HG03139 (cell line): ENCODE measurements at regions not wholly inside any gene's neighbourhood (a gene's known extent, or its start where the extent isn't known, plus 50 kb on each side); places are given as distances from the start of the nearest gene placed in this dataset.
"Not testable (repeated sequence)": the region's sequence is repeated elsewhere in the genome, so short reads cannot be mapped to it uniquely, and the experiment has no call there.

Experiments used
- ATAC-seq: cut with Tn5 transposase; IDR thresholded peaks from one replicate; pipeline ENCODE4 v1.9.1; 2021; ENCODE audit not compliant: unreplicated experiment

GRCh38 chr5:153939101-153939500 is 99.6 kb downstream of the FAM114A2 start:
- no peak for ATAC-seq

GRCh38 chr5:153938191-153938842 is 100.4 kb downstream of the FAM114A2 start:
- no peak for ATAC-seq

- ATAC-seq = no peak
Observed at GRCh38 chr5:153937661-153938060, 101.0 kb downstream of the FAM114A2 start.

- ATAC-seq = not testable (repeated sequence)
Observed at GRCh38 chr5:153935151-153935550, 103.6 kb downstream of the FAM114A2 start.

GRCh38 chr5:153926201-153926600 is 112.5 kb downstream of the FAM114A2 start:
- no peak for ATAC-seq

- ATAC-seq = no peak
Observed at GRCh38 chr5:153919161-153919560, 119.5 kb downstream of the FAM114A2 start.

DNA sequence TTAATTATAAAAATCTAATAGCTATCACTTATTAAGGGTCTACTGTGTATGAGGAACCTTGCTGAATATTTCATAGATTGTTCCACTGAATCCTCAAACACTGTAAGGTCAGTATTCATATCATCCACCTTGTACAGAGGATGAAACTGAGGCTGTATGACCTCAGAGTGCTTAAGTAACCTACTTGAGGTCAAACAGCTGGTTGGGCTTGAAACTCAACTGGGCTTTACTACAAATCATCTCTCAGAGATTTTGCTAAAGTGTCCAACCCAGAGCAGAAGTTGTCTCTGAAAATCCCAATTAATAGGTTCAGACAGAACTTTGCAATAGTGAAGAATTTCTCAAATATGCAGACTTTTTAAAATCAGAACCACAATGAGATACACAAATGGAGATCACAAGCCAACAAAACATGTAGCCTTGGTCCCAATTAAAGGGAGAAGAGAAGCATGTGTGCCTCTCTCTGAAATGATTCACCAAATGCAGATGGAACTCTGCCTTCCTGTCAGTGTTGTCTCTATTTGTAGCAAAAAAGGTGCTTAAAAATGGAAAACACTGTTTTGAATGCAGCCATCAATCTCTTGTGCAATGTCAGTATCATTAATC is 131.4 kb downstream of the FAM114A2 start:
- ATAC-seq = no peak

DNA sequence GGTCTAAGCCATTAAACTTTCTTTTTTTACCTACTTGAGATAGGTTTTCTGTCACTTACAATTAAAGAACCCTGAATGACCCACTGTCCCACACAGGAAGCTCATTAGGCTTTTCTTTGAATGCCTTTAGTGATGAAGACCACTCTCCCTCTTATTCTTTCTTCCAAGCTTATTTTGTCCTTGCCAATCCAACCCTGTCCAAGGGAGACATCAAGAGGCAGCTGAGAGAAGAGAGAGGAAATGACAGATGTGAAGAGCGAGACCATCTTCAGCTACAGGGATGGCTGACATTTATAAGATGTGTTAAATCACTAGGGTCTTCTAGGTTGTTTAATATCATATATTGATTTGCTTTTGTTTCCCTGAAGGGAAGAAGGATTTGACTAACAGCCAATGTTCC is 133.5 kb downstream of the FAM114A2 start:
- ATAC-seq = no peak

DNA sequence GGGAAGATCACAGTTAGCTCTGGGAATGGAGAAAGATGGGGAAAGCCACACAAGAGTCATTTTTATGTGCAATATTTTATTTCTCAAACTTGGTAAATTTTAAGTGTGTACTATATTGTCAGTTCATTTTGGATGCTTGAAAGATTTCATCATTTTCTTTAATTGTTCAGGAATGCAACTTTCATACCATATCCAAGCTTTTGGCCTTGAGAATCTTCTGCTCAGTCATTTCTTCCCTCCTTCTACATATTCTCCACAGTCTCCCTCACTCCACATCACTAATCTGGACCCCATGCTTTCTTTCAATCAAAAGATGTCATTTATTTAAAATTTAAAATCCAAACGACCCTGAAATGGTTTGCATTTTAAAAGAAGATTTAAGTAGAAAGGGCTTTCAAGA is 135.4 kb downstream of the FAM114A2 start:
- ATAC-seq = no peak

- no peak for ATAC-seq
Observed at GRCh38 chr5:153902016-153902415, 136.7 kb downstream of the FAM114A2 start.

- no peak for ATAC-seq
Observed at GRCh38 chr5:153901449-153901848, 137.3 kb downstream of the FAM114A2 start.

GRCh38 chr5:153900703-153901395 is 137.9 kb downstream of the FAM114A2 start:
- no peak for ATAC-seq

DNA sequence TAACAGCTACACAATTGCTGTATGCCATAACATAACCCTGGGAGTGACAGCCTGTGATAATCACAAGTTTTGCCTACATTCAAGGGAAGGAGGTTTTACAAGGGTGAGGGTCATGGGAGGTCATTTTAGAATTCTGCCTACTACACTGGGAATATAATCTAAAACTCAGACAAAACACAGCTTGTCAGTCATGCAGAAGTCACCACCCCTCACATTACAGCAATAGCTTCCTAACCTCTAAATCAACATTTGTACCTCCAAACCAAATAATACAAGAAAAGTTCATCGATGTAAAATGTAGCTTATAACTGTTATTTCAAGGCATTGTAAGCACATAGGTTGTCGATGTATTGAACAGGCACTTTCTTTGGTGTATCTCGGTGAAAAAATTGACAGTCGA is 139.0 kb downstream of the FAM114A2 start:
- no peak for ATAC-seq

GRCh38 chr5:153896701-153897100 is 142.0 kb downstream of the FAM114A2 start:
- peak; percentile 100 for ATAC-seq

DNA sequence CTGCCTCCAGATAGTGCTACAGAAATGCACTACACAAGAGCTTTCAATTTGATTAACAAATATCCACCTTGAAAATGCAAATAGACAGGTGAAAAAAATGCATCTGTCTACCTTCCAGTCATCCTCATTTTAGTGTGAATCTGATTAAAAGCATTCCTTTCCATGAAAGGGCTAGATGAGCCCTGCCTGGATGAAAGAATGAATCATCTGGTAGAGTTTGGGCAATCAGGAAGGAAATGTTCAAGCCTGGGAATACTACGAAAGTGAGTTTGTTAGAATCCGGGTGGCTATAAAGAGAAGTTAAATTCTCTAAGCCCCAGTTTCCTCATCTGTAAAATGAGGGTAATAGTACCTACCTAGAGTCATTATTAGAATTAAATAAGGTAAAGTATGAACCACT is 142.6 kb downstream of the FAM114A2 start:
- ATAC-seq = no peak

DNA sequence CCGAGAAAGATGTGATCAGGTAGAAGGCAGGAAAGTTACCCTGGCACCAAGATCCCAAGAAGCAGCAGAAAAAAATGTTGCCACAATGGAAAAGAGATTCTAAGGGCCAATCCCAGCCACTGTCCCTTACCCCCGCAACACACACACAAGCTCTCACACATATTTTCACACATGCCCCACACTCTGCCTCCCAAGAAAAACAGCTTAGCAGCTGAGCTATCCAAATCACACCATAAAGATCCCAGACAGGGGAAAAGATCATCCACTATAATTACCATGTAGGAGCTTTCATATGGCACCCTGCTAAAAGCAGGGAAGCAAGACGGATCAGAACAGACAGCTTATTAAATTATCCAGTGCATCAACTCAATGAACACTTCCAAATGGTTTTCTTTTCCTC is 143.4 kb downstream of the FAM114A2 start:
- no peak for ATAC-seq

DNA sequence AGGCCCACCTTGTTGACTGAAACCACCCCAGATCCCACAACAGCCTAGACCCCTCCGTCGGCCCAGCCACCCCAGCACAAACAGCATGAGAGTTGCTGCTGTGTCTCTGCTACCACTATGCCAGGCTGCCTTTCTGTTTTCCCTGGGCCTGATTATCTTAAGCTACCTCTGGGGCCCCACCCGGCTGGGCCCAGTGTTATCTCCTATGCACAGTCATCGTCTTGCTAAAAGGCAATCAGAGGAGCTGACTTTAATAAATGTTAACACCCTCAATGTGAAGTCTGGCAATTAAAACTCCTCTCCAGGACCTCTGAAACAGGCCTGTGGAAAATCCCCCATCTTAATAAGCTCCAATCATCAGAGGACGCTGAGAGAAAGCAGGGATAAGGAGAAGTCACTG is 144.9 kb downstream of the FAM114A2 start:
- ATAC-seq = no peak

- ATAC-seq = no peak
Observed at GRCh38 chr5:153891394-153891793, 147.3 kb downstream of the FAM114A2 start.

- ATAC-seq = no peak
Observed at GRCh38 chr5:153888781-153889180, 149.9 kb downstream of the FAM114A2 start.

- ATAC-seq = no peak
Observed at GRCh38 chr5:153885141-153885540, 153.6 kb downstream of the FAM114A2 start.

DNA sequence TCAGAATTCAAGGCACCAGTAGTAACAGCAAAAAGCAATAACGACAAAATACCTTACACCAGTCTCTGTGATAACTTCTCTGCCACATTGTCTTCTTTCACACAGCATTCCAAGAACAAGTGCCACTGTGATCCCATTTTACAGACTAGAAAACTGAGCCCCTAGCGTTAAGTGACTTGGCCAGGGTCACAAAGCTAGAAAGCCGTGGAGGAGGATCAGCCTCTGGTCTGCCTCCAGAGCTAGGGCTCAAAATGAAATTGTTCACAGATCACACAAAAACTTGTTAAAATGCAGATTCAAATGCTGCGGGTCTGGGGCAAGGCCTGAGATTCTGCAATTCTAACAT is 154.1 kb downstream of the FAM114A2 start:
- ATAC-seq = no peak

DNA sequence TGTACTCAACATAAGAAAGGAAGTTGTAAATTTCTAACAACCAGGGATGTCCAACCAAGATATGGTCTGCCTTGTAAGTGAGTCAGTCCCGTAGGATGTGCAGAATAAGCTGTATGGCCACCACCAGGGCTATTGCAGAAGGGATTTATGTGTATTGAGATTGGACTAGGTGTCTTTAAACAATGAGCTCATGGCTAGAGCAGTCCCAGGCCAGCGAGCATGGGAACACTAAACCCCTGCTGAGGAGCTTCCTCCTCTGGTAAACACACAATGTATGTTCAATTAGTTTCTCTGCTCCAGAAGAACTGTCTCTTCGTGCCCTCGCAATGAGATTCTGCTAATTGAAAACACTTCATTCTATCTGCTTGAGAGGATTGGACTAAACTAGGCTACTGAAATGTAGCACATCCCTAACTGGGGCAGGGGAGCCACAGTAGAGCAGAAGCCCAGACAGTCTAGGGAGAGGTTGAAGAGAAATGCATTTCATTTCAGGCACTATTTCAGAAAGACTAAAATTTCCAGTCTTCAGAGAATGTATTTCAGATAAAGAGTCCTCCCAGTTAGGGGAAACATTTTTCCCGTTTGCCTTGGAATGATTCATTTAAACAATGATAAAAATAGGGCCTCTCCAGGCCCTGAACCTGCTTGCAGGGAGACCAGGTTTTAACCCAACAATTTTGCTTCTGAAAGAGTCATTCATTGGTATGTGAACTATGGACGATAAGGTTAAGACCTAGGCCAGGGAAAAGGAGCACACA is 154.7 kb downstream of the FAM114A2 start:
- no peak for ATAC-seq
